ENCODE measurements at regions not wholly inside any gene's neighbourhood (a gene's known extent, or its start where the extent isn't known, plus 50 kb on each side); places are given as distances from the start of the nearest gene placed in this dataset.

DNA sequence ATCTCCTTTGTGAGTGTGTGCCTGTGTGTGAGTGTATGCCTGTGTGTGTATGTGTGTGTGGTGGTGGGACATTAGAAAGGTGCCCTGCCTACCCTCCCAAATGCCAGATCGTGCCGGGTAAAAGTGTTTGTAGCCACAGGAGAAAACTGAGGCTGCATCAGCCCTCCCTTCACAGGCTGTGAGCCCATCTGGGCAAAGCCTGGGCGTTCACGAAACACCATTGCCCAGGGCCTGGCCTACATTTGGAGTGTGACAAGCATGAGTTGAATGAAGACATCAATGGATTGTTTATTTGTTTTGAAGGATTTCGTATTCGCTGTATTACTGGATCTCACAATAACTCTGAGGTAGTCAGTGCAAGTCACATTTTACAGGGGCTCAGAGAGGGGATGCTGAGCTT, 270.8 kb downstream of the NSG2 start:
- TF ChIP-seq POLR2A (IDR thresholded peaks at IDR 0.05; ENCODE audit: low read depth, low read length) (no peak), POLR2AphosphoS5 (IDR thresholded peaks at IDR 0.05; ENCODE audit: low read depth, low read length) (no peak), TAF1 (IDR thresholded peaks at IDR 0.05; ENCODE audit: borderline replicate concordance, low read depth, low read length) (no peak)

All from GM12892 (cell line).